H9 (cell line): ENCODE measurements at regions not wholly inside any gene's neighbourhood (a gene's known extent, or its start where the extent isn't known, plus 50 kb on each side); places are given as distances from the start of the nearest gene placed in this dataset.

Experiments used
- DNase-seq: peaks from one replicate; pipeline ENCODE4 v3.0.0-alpha.2; 2017
- H2AFZ ChIP-seq: one replicate; pipeline ENCODE4 v1.6.1; 2013; ENCODE audit warnings: mild to moderate bottlenecking, low read length, control low read depth, moderate library complexity
- H2AK5ac ChIP-seq: 2 replicates; pipeline ENCODE4 v1.6.1; 2013; ENCODE audit warnings: low read length, control low read depth, mixed read lengths; ENCODE audit not compliant: insufficient read length
- H2BK120ac ChIP-seq: one replicate; pipeline ENCODE4 v1.6.1; 2013; ENCODE audit warnings: low read depth, mild to moderate bottlenecking, low read length, control low read depth, inconsistent platforms; ENCODE audit not compliant: poor library complexity, severe bottlenecking
- H2BK12ac ChIP-seq: 2 replicates; pipeline ENCODE4 v1.6.1; 2013; ENCODE audit warnings: low read length, control low read depth, mixed read lengths, low read depth; ENCODE audit not compliant: insufficient read length
- H2BK15ac ChIP-seq: 2 replicates; pipeline ENCODE4 v1.6.1; 2013; ENCODE audit warnings: low read depth, low read length, control low read depth
- H2BK20ac ChIP-seq: one replicate; pipeline ENCODE4 v1.6.1; 2013; ENCODE audit warnings: low read depth, mild to moderate bottlenecking, low read length, control low read depth, inconsistent platforms; ENCODE audit not compliant: poor library complexity, severe bottlenecking
- H2BK5ac ChIP-seq: 2 replicates; pipeline ENCODE4 v1.6.1; 2013; ENCODE audit warnings: low read length, control low read depth, mixed read lengths; ENCODE audit not compliant: insufficient read length
- H3K14ac ChIP-seq: 2 replicates; pipeline ENCODE4 v1.6.1; 2013; ENCODE audit warnings: low read length, control low read depth; ENCODE audit not compliant: insufficient read depth
- H3K18ac ChIP-seq: 2 replicates; pipeline ENCODE4 v1.6.1; 2013; ENCODE audit warnings: low read depth, mild to moderate bottlenecking, mixed read lengths, low read length, control low read depth; ENCODE audit not compliant: insufficient read length
- H3K23ac ChIP-seq: 2 replicates; pipeline ENCODE4 v1.6.1; 2013; ENCODE audit warnings: low read length, control low read depth, mixed read lengths, low read depth; ENCODE audit not compliant: insufficient read length
- H3K23me2 ChIP-seq: 2 replicates; pipeline ENCODE4 v1.6.1; 2013; ENCODE audit warnings: low read depth, mild to moderate bottlenecking, mixed read lengths, low read length, control low read depth; ENCODE audit not compliant: insufficient read length, poor library complexity, severe bottlenecking
- H3K27ac ChIP-seq: 2 replicates; pipeline ENCODE4 v1.5.1; 2013; ENCODE audit warnings: low read length, control low read depth, mixed read lengths, low read depth; ENCODE audit not compliant: insufficient read length
- H3K27me3 ChIP-seq: 2 replicates; pipeline ENCODE4 v1.6.1; 2013; ENCODE audit warnings: low read length, control low read depth, inconsistent platforms; ENCODE audit not compliant: insufficient read depth
- H3K4ac ChIP-seq: 2 replicates; pipeline ENCODE4 v1.6.1; 2013; ENCODE audit warnings: low read depth, mild to moderate bottlenecking, control low read depth, inconsistent platforms, low read length, moderate library complexity
- H3K4me1 ChIP-seq: 2 replicates; pipeline ENCODE4 v1.6.1; 2013; ENCODE audit warnings: low read length, control low read depth, inconsistent platforms; ENCODE audit not compliant: insufficient read depth
- H3K4me2 ChIP-seq: 2 replicates; pipeline ENCODE4 v1.6.1; 2013; ENCODE audit warnings: low read length, control low read depth, mixed read lengths; ENCODE audit not compliant: insufficient read length, insufficient read depth
- H3K56ac ChIP-seq: 2 replicates; pipeline ENCODE4 v1.6.1; 2013; ENCODE audit warnings: low read depth, mild to moderate bottlenecking, mixed read lengths, low read length, control low read depth; ENCODE audit not compliant: insufficient read length
- H3K79me1 ChIP-seq: 2 replicates; pipeline ENCODE4 v1.6.1; 2013; ENCODE audit warnings: low read depth, mild to moderate bottlenecking, moderate library complexity, low read length, control low read depth, inconsistent platforms; ENCODE audit not compliant: insufficient read depth, poor library complexity, severe bottlenecking
- H3K79me2 ChIP-seq: 2 replicates; pipeline ENCODE4 v1.6.1; 2013; ENCODE audit warnings: low read length, control low read depth, inconsistent platforms; ENCODE audit not compliant: insufficient read depth
- H3K9ac ChIP-seq: 2 replicates; pipeline ENCODE4 v1.6.1; 2013; ENCODE audit warnings: low read length, control low read depth, mixed read lengths; ENCODE audit not compliant: insufficient read length; ENCODE audit errors: extremely low read depth
- H3K9me3 ChIP-seq: one replicate; pipeline ENCODE4 v1.6.1; 2013; ENCODE audit warnings: low read depth, low read length, inconsistent platforms; ENCODE audit not compliant: control insufficient read depth
- H3T11ph ChIP-seq: one replicate; pipeline ENCODE4 v1.6.1; 2013; ENCODE audit warnings: mild to moderate bottlenecking, low read length, control low read depth, inconsistent platforms
- H4K20me1 ChIP-seq: one replicate; pipeline ENCODE4 v1.6.1; 2013; ENCODE audit not compliant: control insufficient read depth, insufficient read length, insufficient read depth
- H4K5ac ChIP-seq: 2 replicates; pipeline ENCODE4 v1.6.1; 2013; ENCODE audit warnings: low read depth, mild to moderate bottlenecking, mixed read lengths, low read length, control low read depth; ENCODE audit not compliant: insufficient read length
- H4K8ac ChIP-seq: replicated peaks from 2 replicates; pipeline ENCODE4 v1.6.1; 2013; ENCODE audit warnings: low read length, control low read depth, mixed read lengths, low read depth; ENCODE audit not compliant: insufficient read length
- H4K91ac ChIP-seq: 2 replicates; pipeline ENCODE4 v1.6.1; 2013; ENCODE audit warnings: low read depth, mild to moderate bottlenecking, moderate library complexity, mixed read lengths, low read length, control low read depth; ENCODE audit not compliant: insufficient read length
- H3K27ac Mint-ChIP-seq, 3 experiments: 2 replicates in 2 of 3; 3 replicates in 1 of 3; pipeline ENCODE4 v1.8.0; 2020 to 2021; ENCODE audit warnings: mixed read lengths in 3 of 3, mild to moderate bottlenecking in 1 of 3, moderate library complexity in 1 of 3
- H3K27me3 Mint-ChIP-seq: 2 replicates; pipeline ENCODE4 v1.8.0; 2021; ENCODE audit warnings: low read depth, mild to moderate bottlenecking, moderate library complexity, mixed read lengths
- H3K36me3 Mint-ChIP-seq, 3 experiments: 2 replicates in 2 of 3; 3 replicates in 1 of 3; pipeline ENCODE4 v1.8.0; 2020 to 2021; ENCODE audit warnings: low read depth in 3 of 3, mixed read lengths in 3 of 3; ENCODE audit not compliant: insufficient read depth in 1 of 3
- H3K4me1 Mint-ChIP-seq, 2 experiments: 2 replicates each; pipeline ENCODE4 v1.8.0; 2020; ENCODE audit warnings: mixed read lengths in 2 of 2
- H3K4me3 Mint-ChIP-seq, 2 experiments: 2 replicates in 1 of 2; 3 replicates in 1 of 2; pipeline ENCODE4 v1.8.0; 2020 to 2021; ENCODE audit warnings: mild to moderate bottlenecking in 2 of 2, mixed read lengths in 2 of 2, moderate library complexity in 1 of 2
- H3K9me3 Mint-ChIP-seq, 2 experiments: 2 replicates in 1 of 2; 3 replicates in 1 of 2; pipeline ENCODE4 v1.8.0; 2020; ENCODE audit warnings: mild to moderate bottlenecking in 2 of 2, mixed read lengths in 2 of 2, moderate library complexity in 1 of 2
- WGBS: extraction: QIAGEN DNeasy Blood & Tissue Kit; methylation state at CpG from one replicate; pipeline ENCODE4 v1.1.7; 2013; ENCODE audit warnings: missing lambda C conversion rate, low lambda C conversion rate, mixed read lengths; ENCODE audit not compliant: insufficient read length; ENCODE audit errors: extremely low coverage; 5-methylcytosine and 5-hydroxymethylcytosine counted together
- TF ChIP-seq, protein P1 (sequence below): fragments of 200-600 bp; sonication (generic); conservative IDR thresholded peaks from 3 replicates; pipeline ENCODE4 v1.8.0; 2021; ENCODE audit warnings: antibody characterized with exemption, mild to moderate bottlenecking

DNA sequence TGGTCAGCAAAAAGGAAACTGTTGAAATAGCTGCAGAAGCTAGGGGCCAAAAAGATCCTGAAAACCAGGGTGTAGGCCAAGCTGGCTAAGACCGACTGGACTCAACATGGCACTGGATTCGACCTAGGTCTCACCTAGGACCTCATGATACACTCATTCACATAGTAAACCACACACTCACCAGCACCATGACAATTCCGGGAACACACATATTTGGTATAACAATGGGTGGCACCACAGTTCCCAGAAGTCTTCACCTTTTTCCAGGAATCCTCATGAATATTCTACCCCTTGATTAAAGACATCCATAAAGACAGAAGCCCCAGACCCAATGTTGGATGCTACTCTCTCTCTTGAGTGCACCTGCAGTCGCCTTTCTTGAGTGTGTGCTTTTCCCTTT, 460.1 kb downstream of the TMEM114 start:
- Histone ChIP-seq H3K4ac (no peak overlapping the region), H4K20me1 (no peaks in the 10 kb centered on the region), H2BK12ac (no peak overlapping the region), H3K23me2 (no peaks in the 10 kb centered on the region), H3K4me1 (no peaks in the 10 kb centered on the region), H2BK15ac (no peak overlapping the region), H3T11ph (no peak overlapping the region), H3K18ac (no peak overlapping the region), H3K23ac (no peak overlapping the region), H2AFZ (no peak overlapping the region), H3K56ac (no peak overlapping the region), H3K27me3 (no peaks in the 10 kb centered on the region), H2BK120ac (no peak overlapping the region), H3K27ac (no peak overlapping the region), H3K4me2 (no peak overlapping the region), H3K9ac (no peak overlapping the region), H4K8ac (no peak overlapping the region), H2BK20ac (no peak overlapping the region), H4K91ac (no peak overlapping the region), H3K79me1 (no peaks in the 10 kb centered on the region), H2AK5ac (no peak overlapping the region), H3K14ac (no peak overlapping the region), H3K9me3 (peaks cover 4% of the 10 kb centered on the region), H3K79me2 (no peaks in the 10 kb centered on the region), H2BK5ac (no peak overlapping the region), H4K5ac (no peak overlapping the region)
- no peaks in the 10 kb centered on the region; the same call in 1 of the 2 replicates for H3K27me3 Mint-ChIP-seq
- no peak for DNase-seq
- WGBS = no CpG with 5 or more reads among the region's 4 CpGs
- H3K9me3 Mint-ChIP-seq = peaks cover 2 to 3% of the 10 kb centered on the region in 2 experiments; a peak in 3 of 5 replicates
- TF ChIP-seq, protein P1, sequence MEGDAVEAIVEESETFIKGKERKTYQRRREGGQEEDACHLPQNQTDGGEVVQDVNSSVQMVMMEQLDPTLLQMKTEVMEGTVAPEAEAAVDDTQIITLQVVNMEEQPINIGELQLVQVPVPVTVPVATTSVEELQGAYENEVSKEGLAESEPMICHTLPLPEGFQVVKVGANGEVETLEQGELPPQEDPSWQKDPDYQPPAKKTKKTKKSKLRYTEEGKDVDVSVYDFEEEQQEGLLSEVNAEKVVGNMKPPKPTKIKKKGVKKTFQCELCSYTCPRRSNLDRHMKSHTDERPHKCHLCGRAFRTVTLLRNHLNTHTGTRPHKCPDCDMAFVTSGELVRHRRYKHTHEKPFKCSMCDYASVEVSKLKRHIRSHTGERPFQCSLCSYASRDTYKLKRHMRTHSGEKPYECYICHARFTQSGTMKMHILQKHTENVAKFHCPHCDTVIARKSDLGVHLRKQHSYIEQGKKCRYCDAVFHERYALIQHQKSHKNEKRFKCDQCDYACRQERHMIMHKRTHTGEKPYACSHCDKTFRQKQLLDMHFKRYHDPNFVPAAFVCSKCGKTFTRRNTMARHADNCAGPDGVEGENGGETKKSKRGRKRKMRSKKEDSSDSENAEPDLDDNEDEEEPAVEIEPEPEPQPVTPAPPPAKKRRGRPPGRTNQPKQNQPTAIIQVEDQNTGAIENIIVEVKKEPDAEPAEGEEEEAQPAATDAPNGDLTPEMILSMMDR = no peak
- H3K36me3 Mint-ChIP-seq = 0 out of 7 replicates have a peak, but pooled peaks cover 0 to 2% (median 0%) of the 10 kb centered on the region in 3 experiments
- no peak overlapping the region for H3K27ac Mint-ChIP-seq
- peaks cover 3 to 6% of the 10 kb centered on the region in 2 experiments; a peak in 1 of 4 replicates for H3K4me1 Mint-ChIP-seq
- H3K4me3 Mint-ChIP-seq = no peak overlapping the region
